NCI-H2196 (cell line): ENCODE measurements at regions not wholly inside any gene's neighbourhood (a gene's known extent, or its start where the extent isn't known, plus 50 kb on each side); places are given as distances from the start of the nearest gene placed in this dataset.

Experiments used
- DNase-seq: peaks from one replicate; lab custom pipeline; 2025; ENCODE audit not compliant: unreplicated experiment; lab: John Stamatoyannopoulos, UW

DNA sequence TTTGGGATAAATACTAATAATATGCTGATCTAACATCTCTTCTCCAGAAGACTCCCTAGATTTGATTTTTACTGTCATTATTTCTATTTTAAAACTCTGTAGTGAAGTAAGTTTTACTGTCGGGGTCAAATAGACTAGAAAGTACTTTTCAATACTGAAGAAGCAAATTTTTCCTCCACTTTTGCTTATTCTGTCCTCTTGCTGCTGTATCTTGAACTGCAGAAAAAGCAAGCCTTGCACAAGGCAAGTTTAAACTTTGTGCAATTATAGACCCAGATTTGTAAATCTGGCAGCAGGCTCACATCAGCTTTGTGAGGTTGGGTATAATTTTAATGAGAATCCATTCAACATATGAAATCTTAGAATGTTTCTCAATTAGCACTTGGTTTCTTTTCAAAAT lies 151.1 kb upstream of the ETS2 start:
- DNase-seq = no peak

- DNase-seq = no peak
Observed at GRCh38 chr21:38658511-38658910, 147.2 kb upstream of the ETS2 start.

DNA sequence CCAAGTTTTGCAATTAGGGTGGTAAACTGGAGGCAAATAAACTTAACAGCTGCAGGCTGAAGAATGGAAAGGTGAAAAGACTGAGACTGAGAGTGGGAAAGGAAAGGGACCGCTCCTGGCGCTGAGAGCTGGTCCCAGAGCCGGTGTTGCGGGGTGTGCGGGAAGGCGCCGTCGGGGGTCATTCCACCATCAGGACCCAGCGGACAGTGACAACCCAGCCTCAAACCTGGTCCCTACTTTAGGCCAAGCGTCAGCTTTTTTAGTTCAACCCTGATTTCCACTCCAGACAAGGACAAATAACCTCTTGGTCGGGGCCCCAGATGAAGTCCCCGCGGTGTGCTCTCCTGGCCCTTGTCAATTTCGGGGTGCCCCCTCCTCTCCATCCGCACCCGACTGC lies 145.8 kb upstream of the ETS2 start:
- DNase-seq = no peak

GRCh38 chr21:38660333-38661196 lies 145.2 kb upstream of the ETS2 start:
- DNase-seq = peak; percentile 8

- DNase-seq = no peak
Observed at GRCh38 chr21:38661197-38661871, 144.4 kb upstream of the ETS2 start.

DNA sequence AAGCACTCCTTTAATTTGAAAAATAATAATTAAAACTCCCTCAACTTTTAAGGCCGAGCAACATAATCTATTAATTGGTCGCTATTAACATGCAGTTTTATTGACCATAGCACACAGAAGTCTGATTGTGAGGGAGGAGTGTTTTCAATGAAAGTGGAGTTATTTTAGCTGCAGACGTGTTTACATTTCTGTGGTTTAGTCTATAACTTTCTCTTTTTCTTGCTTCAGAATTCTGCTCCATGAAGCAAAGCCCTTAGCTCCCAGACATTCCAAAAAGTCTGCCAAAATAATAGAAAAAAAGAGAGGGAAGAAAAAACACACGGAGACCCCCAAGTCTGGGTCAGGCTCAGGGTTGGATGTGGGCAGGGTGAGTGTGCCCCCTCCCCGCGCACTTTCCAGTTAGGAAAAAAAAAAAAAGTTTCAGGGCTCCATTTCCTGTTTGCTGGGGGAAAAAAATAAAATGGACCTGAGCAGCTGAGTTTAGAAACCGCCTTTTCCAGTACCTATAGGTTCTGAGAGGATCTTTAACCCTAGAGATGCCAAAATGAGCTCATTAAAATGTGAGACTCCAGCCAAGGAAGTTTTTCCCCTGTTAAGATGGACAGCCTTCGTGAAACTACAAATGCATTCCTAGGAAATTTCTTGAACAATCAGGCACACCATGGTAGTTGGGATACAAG lies 143.7 kb upstream of the ETS2 start:
- DNase-seq = no peak

DNA sequence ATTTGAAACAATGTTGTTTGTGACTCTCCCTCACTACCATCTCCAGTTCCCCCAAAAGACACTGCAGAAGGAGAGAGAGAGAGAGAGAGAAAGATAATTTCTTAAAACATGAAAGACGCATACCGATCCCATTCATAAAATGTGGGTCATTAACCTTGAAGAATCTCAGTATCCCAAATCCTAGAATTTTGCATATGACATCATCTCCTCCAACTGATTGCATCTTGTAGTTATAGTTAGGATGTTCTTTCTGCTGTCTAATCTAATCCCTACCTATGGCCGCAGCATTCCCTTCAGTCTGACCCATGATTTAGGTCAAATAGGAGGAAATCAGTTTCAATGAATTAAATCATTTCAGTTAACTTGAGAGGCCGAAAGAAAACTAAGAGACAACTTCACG lies 142.4 kb upstream of the ETS2 start:
- DNase-seq = no peak

DNA sequence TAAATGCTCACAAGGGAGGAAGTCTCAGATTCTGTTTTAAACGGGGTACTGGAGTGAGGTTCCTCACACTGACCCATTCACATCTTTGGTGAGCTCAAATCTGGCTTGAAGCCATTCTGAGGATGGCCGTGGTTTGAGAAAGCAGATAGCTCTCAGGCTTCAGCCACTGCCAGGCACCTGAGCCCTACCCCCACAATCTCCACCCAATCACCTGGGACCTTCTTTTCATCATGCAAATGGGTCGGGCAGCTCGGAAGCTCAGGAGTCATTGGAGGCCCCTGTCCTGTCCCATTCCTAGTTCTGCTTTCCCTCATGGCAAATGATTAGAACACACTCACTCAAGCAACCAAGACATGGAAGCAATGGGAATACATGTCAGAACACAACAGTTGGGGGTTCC lies 141.4 kb upstream of the ETS2 start:
- DNase-seq = no peak

DNA sequence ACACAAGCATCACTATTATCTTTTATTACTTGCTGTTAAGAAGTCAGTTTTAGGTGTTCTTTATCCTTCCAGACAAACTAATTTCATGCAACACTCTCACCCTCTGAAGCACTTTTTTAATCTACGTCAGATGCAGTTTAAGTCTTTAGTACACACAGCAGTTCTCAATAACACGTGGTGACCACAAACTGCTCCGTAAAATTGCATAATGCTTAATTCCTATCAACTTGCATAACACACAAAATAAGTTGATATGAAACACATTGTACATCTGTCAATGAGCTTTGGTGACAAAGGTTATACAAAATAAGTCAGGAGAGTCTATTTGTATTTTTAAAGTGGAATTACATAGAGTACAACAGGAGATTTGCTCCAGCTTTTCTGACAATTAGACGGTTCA lies 140.9 kb upstream of the ETS2 start:
- DNase-seq = no peak

DNA sequence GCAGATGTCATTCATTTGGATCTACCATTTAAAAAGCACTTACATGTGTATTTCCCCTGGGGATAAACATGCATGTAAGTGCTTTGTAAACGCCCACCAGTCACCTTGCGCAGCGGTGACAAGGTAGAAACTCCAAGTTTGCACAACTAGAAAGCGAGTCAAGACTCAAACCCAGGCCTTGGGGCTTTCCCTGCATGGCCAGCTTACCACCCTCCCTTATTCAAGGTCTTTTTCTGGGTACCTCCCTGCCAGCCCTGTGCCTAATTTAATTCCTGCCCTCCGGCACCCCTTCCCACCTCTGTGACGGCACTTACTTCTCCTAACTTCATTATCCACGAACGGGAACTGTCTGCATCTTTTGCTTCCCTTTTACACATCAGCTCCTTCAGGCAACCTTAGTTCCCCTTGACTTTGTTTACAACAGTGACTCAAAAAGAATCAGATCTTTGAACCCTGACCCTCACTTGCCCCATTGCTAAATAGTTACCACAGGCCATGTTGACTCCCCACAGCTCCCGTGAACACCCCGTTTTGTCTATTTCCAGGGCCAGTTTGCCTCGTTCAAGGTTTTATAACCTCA lies 138.3 kb upstream of the ETS2 start:
- DNase-seq = no peak

DNA sequence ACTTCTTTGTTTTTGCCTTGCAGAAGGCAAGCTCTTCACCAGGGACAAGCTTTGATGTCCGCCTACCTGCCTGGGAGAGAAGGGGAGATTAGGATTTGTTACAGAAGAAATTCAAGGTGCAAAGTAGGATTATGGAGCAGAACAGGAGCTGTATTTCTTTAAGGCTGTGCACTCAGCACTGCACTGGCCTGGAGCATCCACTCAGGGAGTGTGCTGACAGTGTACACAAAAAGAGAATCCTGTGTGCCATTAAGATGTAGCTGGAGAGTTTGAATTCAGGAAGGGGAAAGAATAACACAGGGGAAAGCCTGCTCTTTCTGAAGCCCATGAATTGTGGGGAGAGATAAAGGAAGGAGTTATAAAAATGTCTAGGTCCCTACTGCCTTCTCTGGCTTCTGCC lies 137.7 kb upstream of the ETS2 start:
- no peak for DNase-seq

GRCh38 chr21:38668541-38668940 lies 137.2 kb upstream of the ETS2 start:
- no peak for DNase-seq

GRCh38 chr21:38669186-38669585 lies 136.5 kb upstream of the ETS2 start:
- peak; percentile 12 for DNase-seq

DNA sequence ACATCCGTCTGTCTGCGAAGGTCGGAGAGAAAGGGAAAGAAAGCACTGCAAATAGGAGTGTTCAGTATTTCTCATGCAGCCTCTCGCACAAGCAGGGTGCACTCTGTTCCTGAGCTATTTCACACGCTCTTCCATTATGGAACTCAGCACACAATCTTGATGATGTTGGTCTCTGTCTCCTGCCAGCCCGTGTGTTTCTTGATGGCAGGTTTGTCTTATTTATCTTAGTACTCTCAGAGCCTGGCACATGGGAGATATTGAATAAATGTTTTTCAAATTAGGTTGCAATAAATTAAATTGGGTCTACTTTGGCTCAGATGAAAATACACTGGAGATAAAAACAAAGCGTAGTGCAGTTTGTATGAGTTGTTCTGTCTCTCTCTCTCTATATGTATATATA lies 134.9 kb upstream of the ETS2 start:
- DNase-seq = no peak

GRCh38 chr21:38671773-38672172 lies 134.0 kb upstream of the ETS2 start:
- DNase-seq = no peak

GRCh38 chr21:38675182-38675824 lies 130.4 kb upstream of the ETS2 start:
- DNase-seq = no peak

- no peak for DNase-seq
Observed at GRCh38 chr21:38678827-38679226, 126.9 kb upstream of the ETS2 start.

DNA sequence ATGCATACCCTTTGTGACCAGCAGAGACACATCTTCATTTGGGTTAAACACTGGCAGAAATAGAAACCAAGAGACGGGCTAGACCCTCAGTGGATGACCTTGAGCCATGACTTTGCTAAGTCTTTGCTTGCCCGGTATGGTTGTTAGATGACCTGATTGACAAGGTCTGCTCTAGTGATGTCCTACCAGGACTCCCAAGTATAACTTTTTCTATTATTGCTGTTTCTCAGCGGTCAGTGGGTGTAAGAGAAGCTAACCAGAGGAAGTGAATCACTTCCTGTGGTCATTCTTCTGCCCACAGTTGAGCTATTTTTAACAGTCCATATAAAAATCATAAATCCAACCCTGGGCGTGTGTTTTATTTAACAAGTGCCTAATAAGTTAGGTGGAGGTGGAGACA lies 126.2 kb upstream of the ETS2 start:
- DNase-seq = no peak

GRCh38 chr21:38680401-38680800 lies 125.3 kb upstream of the ETS2 start:
- DNase-seq = no peak

- DNase-seq = no peak
Observed at GRCh38 chr21:38683222-38683621, 122.5 kb upstream of the ETS2 start.

GRCh38 chr21:38688068-38688467 lies 117.7 kb upstream of the ETS2 start:
- no peak for DNase-seq
